ENCODE measurements at regions not wholly inside any gene's neighbourhood (a gene's known extent, or its start where the extent isn't known, plus 50 kb on each side); places are given as distances from the start of the nearest gene placed in this dataset.

GRCh38 chr1:232384171-232384883 lies 245.6 kb downstream of the SIPA1L2 start:
- TF ChIP-seq CTCF (IDR thresholded peaks at IDR 0.05; ENCODE audit: poor library complexity, severe bottlenecking): no peak
- no peak for TF ChIP-seq EZH2 (IDR thresholded peaks at IDR 0.05; ENCODE audit: borderline replicate concordance, insufficient read depth, low read length, poor library complexity, severe bottlenecking)
- TF ChIP-seq SMC3 (conservative IDR thresholded peaks at IDR 0.05; ENCODE audit: poor library complexity): no peak
- TF ChIP-seq EP300 (conservative IDR thresholded peaks at IDR 0.05; ENCODE audit: poor library complexity, severe bottlenecking): no peak
- TF ChIP-seq POLR2AphosphoS5 (IDR thresholded peaks at IDR 0.05): no peak
- TF ChIP-seq RAD21 (conservative IDR thresholded peaks at IDR 0.05): no peak
- TF ChIP-seq TAF1 (IDR thresholded peaks at IDR 0.05; ENCODE audit: low read depth): no peak
